ENCODE measurements at regions not wholly inside any gene's neighbourhood (a gene's known extent, or its start where the extent isn't known, plus 50 kb on each side); places are given as distances from the start of the nearest gene placed in this dataset.

DNA sequence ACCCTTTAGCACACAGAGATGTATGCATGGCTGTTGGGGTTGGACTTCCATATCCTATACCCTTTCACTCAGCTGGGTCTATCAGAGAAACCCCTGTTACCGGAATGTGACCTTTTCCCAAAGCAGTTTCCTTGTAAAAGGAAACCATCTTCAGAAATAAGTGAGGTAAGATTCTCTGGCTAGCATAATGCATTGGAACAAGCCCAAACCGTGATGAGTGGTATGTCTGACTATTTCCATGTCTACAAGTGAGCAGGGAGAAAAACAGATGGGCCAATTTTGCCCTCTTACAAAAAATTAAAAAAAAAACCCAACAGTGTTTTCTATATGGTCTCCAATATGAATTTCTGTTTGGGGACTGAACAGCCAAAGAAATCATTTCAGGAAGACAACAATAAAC, 283.9 kb downstream of the SMARCA1 start:
- no peak overlapping the region for H3K4me3 ChIP-seq (ENCODE audit: insufficient read depth, low read length, poor library complexity, severe bottlenecking)
- H4K20me1 ChIP-seq (ENCODE audit: low read depth, low read length) = no peaks in the 10 kb centered on the region
- H3K27me3 ChIP-seq (ENCODE audit: low read length) = no peaks in the 10 kb centered on the region
- TF ChIP-seq EZH2phosphoT487 (conservative IDR thresholded peaks at IDR 0.05; ENCODE audit: low read length) (no peak), CTCF (IDR thresholded peaks at IDR 0.05; ENCODE audit: insufficient read depth, low read length, poor library complexity, severe bottlenecking) (no peak)
- H3K27ac ChIP-seq (ENCODE audit: low read depth, low read length) = no peak overlapping the region
- no peak overlapping the region for H3K9ac ChIP-seq (ENCODE audit: low read length)
- H3K9me2 ChIP-seq (replicated peaks; ENCODE audit: insufficient read depth, low read length) = no peaks in the 10 kb centered on the region
- no peaks in the 10 kb centered on the region for H3K79me2 ChIP-seq (ENCODE audit: insufficient read depth, low read length)
- H3K9me3 ChIP-seq (ENCODE audit: insufficient read depth, low read length) = no peaks in the 10 kb centered on the region
- H2AFZ ChIP-seq (ENCODE audit: low read depth, low read length, severe bottlenecking) = no peak overlapping the region
- H3K36me3 ChIP-seq (ENCODE audit: low read length) = no peaks in the 10 kb centered on the region
- H3K4me2 ChIP-seq (ENCODE audit: low read depth, low read length, poor library complexity, severe bottlenecking) = no peak overlapping the region
- no peaks in the 10 kb centered on the region for H3F3A ChIP-seq (ENCODE audit: insufficient read depth)

GRCh38 chrX:129238011-129238410, 285.3 kb downstream of the SMARCA1 start:
- H3K27me3 ChIP-seq (ENCODE audit: low read length) = no peaks in the 10 kb centered on the region
- TF ChIP-seq EZH2phosphoT487 (conservative IDR thresholded peaks at IDR 0.05; ENCODE audit: low read length) (no peak), CTCF (IDR thresholded peaks at IDR 0.05; ENCODE audit: insufficient read depth, low read length, poor library complexity, severe bottlenecking) (no peak)
- no peak overlapping the region for H3K4me2 ChIP-seq (ENCODE audit: low read depth, low read length, poor library complexity, severe bottlenecking)
- no peak overlapping the region for H3K27ac ChIP-seq (ENCODE audit: low read depth, low read length)
- H3K9me3 ChIP-seq (ENCODE audit: insufficient read depth, low read length) = no peaks in the 10 kb centered on the region
- H4K20me1 ChIP-seq (ENCODE audit: low read depth, low read length) = no peaks in the 10 kb centered on the region
- H2AFZ ChIP-seq (ENCODE audit: low read depth, low read length, severe bottlenecking) = no peak overlapping the region
- H3K79me2 ChIP-seq (ENCODE audit: insufficient read depth, low read length) = no peaks in the 10 kb centered on the region
- H3K4me3 ChIP-seq (ENCODE audit: insufficient read depth, low read length, poor library complexity, severe bottlenecking) = no peak overlapping the region
- no peaks in the 10 kb centered on the region for H3K36me3 ChIP-seq (ENCODE audit: low read length)
- H3K9me2 ChIP-seq (replicated peaks; ENCODE audit: insufficient read depth, low read length) = no peaks in the 10 kb centered on the region
- H3K9ac ChIP-seq (ENCODE audit: low read length) = no peak overlapping the region
- no peaks in the 10 kb centered on the region for H3F3A ChIP-seq (ENCODE audit: insufficient read depth)

DNA sequence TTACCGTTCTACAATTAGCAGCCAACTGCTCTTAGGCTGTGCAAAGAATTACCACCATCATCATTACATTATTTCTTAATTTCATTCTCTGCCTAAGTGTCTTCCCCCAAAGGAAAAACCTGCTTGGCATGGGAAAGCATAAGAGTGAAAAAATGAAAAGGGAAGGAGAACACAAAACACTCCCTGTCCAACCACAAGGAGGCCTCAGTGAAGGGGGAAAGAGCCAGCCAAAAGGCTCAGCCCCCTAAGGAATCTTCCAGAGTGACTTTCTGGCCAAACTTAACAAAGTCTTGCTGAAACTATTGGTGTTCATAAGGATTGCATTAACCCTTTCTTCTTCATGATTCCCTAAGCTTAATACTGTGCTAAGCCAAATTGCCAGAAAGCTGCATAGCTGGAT, 287.4 kb downstream of the SMARCA1 start:
- no peak overlapping the region for H3K27ac ChIP-seq (ENCODE audit: low read depth, low read length)
- no peaks in the 10 kb centered on the region for H3K36me3 ChIP-seq (ENCODE audit: low read length)
- no peak overlapping the region for H2AFZ ChIP-seq (ENCODE audit: low read depth, low read length, severe bottlenecking)
- no peak overlapping the region for H3K4me2 ChIP-seq (ENCODE audit: low read depth, low read length, poor library complexity, severe bottlenecking)
- H3K79me2 ChIP-seq (ENCODE audit: insufficient read depth, low read length) = no peaks in the 10 kb centered on the region
- no peaks in the 10 kb centered on the region for H3K27me3 ChIP-seq (ENCODE audit: low read length)
- H3K9me2 ChIP-seq (replicated peaks; ENCODE audit: insufficient read depth, low read length) = no peaks in the 10 kb centered on the region
- TF ChIP-seq CTCF (IDR thresholded peaks at IDR 0.05; ENCODE audit: insufficient read depth, low read length, poor library complexity, severe bottlenecking) = no peak
- TF ChIP-seq EZH2phosphoT487 (conservative IDR thresholded peaks at IDR 0.05; ENCODE audit: low read length) = no peak
- H3K9me3 ChIP-seq (ENCODE audit: insufficient read depth, low read length) = no peaks in the 10 kb centered on the region
- H3K9ac ChIP-seq (ENCODE audit: low read length) = no peak overlapping the region
- no peak overlapping the region for H3K4me3 ChIP-seq (ENCODE audit: insufficient read depth, low read length, poor library complexity, severe bottlenecking)
- H4K20me1 ChIP-seq (ENCODE audit: low read depth, low read length) = no peaks in the 10 kb centered on the region
- H3F3A ChIP-seq (ENCODE audit: insufficient read depth) = no peaks in the 10 kb centered on the region

DNA sequence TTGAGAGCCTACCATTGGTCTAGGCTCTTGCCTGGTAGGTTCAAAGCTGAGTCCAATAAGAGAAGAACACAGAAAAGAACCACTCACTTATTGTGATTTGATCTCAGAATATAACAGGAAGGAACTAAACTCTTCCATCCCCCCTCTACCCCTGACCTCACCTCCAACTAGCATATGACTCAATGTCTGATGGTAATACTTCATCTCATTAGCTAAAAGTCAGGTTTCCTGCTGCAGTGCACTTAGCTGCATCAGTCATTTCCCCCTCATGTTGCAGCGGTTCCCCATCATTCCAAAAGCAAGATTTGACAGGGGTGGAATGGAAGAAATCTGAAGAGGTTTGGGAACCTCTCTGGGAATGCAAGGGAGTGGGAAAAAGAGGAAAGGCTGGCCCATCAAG, 289.5 kb downstream of the SMARCA1 start:
- no peak overlapping the region for H3K27ac ChIP-seq (ENCODE audit: low read depth, low read length)
- no peaks in the 10 kb centered on the region for H3K9me2 ChIP-seq (replicated peaks; ENCODE audit: insufficient read depth, low read length)
- H3K9me3 ChIP-seq (ENCODE audit: insufficient read depth, low read length) = no peaks in the 10 kb centered on the region
- no peak overlapping the region for H2AFZ ChIP-seq (ENCODE audit: low read depth, low read length, severe bottlenecking)
- no peak overlapping the region for H3K9ac ChIP-seq (ENCODE audit: low read length)
- H3K27me3 ChIP-seq (ENCODE audit: low read length) = no peaks in the 10 kb centered on the region
- H3K79me2 ChIP-seq (ENCODE audit: insufficient read depth, low read length) = no peaks in the 10 kb centered on the region
- no peak for TF ChIP-seq EZH2phosphoT487 (conservative IDR thresholded peaks at IDR 0.05; ENCODE audit: low read length)
- no peak for TF ChIP-seq CTCF (IDR thresholded peaks at IDR 0.05; ENCODE audit: insufficient read depth, low read length, poor library complexity, severe bottlenecking)
- no peak overlapping the region for H3K4me2 ChIP-seq (ENCODE audit: low read depth, low read length, poor library complexity, severe bottlenecking)
- H3K36me3 ChIP-seq (ENCODE audit: low read length) = no peaks in the 10 kb centered on the region
- no peaks in the 10 kb centered on the region for H4K20me1 ChIP-seq (ENCODE audit: low read depth, low read length)
- no peaks in the 10 kb centered on the region for H3F3A ChIP-seq (ENCODE audit: insufficient read depth)
- no peak overlapping the region for H3K4me3 ChIP-seq (ENCODE audit: insufficient read depth, low read length, poor library complexity, severe bottlenecking)

Measured in SU-DHL-6 (cell line).